ENCODE measurements at regions not wholly inside any gene's neighbourhood (a gene's known extent, or its start where the extent isn't known, plus 50 kb on each side); places are given as distances from the start of the nearest gene placed in this dataset.

DNA sequence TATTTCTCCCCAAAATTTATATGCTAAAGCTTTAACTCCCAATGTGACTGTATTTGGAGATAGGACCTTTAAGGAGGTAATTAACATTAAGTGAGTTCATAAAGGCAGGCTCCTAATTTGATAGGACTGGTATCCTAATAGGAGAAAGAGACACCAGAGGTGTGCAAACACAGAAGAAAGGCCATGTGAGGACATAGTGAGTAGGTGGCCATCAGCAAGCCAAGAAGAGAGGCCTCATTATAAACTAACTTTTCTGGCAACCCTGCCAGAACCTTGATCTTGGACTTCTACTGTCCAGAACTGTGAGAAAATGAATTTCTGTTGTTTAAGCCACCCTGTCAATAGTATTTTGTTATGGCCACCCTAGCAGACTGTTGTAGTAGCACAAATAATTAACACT is 177.9 kb upstream of the FUT9 start:
- TF ChIP-seq CTCF (IDR thresholded peaks at IDR 0.05) (no peak), POLR2A (IDR thresholded peaks at IDR 0.05) (no peak), POLR2AphosphoS5 (IDR thresholded peaks at IDR 0.05) (no peak)
